ENCODE measurements at regions not wholly inside any gene's neighbourhood (a gene's known extent, or its start where the extent isn't known, plus 50 kb on each side); places are given as distances from the start of the nearest gene placed in this dataset.
"Not testable (repeated sequence)": the region's sequence is repeated elsewhere in the genome, so short reads cannot be mapped to it uniquely, and the experiment has no call there.

DNA sequence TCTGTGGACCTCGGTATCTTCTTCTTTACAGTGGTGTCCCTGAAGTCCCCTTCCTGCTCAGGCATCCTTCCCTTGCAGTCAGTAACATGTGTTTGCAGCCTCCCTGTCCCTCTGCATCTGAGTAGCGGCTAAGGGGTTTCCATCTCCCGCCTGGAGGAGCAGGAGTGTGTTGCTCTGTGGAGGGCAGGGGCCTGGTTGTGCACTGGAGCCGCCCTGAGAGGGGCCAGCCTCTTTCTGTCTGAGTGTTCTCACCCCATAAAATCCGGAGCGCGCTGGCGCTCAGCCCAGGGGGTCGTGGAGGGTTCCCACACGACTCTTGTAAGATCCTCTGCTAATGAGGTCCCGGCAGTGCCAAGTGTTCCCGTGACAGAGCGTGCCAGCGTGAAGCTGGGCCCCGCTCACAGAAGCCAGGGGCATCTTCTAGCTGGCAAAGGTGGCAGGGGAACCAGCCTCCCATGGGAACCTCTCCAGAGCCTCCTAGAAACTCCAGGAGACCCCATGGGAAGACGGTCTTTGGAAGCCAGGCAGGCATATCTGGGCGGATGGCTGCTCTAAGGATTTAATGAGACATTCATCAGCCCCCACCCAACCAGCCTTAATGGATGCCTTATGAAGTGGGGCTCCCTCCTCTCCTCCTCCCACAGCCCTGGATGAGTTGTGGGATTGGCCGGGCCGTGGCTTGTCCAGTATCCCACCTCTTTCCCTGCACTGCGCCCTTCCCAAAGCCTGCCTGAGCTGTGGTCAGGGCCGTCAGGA is 91.4 kb upstream of the GSE1 start:
- DNase-seq, result no peak

DNA sequence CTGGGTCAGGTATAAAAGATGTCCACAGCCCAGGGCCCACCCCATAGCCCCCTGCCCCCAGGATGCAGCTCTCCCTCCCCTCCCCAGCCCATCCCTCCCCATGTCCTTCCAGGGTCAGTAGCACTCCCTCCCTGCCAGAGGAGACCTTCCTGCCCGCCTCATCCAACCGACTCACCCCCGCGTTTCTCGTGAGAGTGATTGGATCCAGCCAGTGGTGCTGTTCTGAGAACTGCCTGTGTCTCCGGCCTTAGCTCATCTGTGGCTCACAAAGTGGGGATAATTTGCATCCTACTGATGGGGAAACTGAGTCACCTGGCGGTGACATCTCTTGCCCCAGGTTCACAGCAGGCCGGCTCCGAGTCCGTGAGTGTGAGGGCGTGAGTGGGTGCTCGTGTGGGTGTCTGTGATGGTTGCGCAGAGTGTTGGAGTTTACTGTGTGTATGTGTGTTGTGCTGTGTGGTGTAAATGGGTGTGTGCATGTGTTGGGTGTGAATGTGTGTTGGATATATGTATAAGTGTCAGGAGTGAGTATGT is 90.7 kb upstream of the GSE1 start:
- no peak for DNase-seq

GRCh38 chr16:85522842-85523601 is 90.1 kb upstream of the GSE1 start:
- DNase-seq, result no peak

GRCh38 chr16:85523602-85524364 is 89.3 kb upstream of the GSE1 start:
- no peak for DNase-seq

- no peak for DNase-seq
Measured at GRCh38 chr16:85524365-85524629, 88.8 kb upstream of the GSE1 start.

- DNase-seq, result no peak
Measured at GRCh38 chr16:85524630-85525419, 88.3 kb upstream of the GSE1 start.

GRCh38 chr16:85525420-85526184 is 87.5 kb upstream of the GSE1 start:
- DNase-seq, result no peak

DNA sequence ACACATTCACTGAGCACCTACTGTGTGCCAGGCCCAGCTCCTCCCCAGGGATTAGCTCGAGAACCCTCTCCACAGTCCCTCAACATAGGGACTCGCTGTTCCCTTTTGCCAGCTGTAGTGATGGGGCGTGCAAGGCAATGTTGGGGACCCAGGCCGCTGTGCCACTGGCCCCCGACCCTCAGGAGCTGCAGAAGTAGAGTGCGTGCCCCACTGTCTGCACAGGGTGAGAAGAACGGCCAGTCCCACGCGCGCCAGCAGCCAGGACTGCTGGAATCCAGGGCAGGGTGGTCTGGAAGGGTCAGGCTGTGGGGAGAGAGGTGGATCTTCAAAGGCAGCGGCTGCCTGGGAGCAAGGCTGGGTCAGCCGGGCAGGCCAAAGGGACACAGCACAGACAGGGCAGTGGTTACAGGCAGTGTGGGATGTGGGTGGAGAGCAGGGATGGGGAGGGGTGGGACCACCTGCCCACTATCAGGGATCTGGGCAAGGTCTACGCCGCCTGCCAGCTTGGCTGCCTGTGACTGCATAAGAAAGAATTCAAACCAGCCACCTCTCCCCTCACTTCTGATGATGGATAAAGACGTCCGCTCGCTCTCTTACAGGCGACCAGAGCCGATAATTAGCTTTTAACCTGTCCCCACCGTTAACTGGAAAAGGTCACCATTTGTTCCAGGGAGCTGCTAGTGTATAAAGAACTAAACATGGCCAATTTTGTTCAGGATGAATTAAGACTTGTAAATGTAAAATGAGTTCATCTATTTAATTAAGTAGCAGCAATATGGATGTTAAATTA is 86.7 kb upstream of the GSE1 start:
- no peak for DNase-seq

- DNase-seq, result no peak
Measured at GRCh38 chr16:85527042-85527766, 85.9 kb upstream of the GSE1 start.

- no peak for DNase-seq
Measured at GRCh38 chr16:85527767-85528297, 85.3 kb upstream of the GSE1 start.

GRCh38 chr16:85528528-85529387 is 84.4 kb upstream of the GSE1 start:
- peak; percentile 41 for DNase-seq

- no peak for DNase-seq
Measured at GRCh38 chr16:85529489-85530369, 83.4 kb upstream of the GSE1 start.

DNA sequence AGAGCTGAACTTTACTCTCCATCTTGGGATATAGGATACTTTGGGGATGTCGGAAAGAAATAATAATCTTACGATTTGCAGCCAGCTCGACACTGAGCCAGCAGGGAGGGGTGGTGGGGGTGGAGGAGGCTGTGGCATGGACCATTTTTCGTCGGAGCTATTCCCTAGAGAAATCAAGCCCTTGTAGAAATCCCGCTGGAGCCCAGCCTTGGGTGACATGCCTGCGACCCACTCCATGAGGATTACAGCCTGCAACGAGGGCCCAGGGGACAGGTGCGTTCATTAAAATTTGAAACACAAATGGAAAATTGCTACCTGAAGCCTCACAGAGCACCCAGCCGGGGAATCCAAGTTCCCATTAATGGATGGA is 82.8 kb upstream of the GSE1 start:
- no peak for DNase-seq

DNA sequence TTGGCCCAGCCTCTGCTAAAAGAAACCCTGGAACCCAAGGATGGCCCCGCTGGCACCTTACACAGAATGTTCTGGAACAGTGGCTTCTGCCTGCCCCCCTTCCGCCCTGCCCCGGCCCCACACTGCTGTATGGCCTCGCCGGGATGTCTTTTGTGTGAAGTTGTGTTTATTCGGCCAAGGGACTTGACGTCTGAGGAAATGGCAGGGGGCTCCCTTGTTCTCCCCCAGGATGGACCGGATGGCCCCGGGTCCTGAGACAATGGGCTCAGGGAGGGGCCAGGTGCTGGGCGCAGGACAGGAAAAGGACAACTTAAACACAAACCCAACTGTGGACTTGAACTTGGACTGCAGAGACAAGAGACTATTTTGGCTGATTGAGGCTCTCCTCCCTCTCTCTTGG is 81.6 kb upstream of the GSE1 start:
- no peak for DNase-seq

- DNase-seq, result no peak
Measured at GRCh38 chr16:85532147-85532546, 81.0 kb upstream of the GSE1 start.

DNA sequence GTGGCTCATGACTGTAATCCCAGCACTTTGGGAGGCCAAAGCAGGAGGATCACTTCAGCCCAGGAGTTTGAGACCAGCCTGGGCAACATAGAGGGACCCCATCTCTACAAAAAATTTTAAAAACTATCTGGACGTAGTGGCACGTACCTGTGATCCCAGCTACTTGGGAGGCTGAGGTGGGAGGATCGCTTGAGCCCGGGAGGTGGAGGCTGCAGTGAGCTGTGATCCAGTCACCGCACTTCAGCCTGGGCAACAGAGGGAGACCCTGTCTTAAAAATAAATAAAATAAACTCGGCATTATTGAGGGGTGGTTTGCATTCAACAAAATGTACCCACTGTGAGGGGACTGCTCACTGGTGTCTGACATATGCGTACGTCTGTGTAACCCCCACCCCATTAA is 79.5 kb upstream of the GSE1 start:
- DNase-seq, result not testable (repeated sequence)

- no peak for DNase-seq
Measured at GRCh38 chr16:85534536-85535351, 78.4 kb upstream of the GSE1 start.

All from activated CD4-positive, CD25-positive, alpha-beta regulatory T cell treated with anti-CD3 and anti-CD28 coated beads, Interleukin-2, amount 50 U/mL, for 72 hours (primary cell).